HEK293 (cell line): ENCODE measurements at regions not wholly inside any gene's neighbourhood (a gene's known extent, or its start where the extent isn't known, plus 50 kb on each side); places are given as distances from the start of the nearest gene placed in this dataset.

Experiments used
- CTCF ChIA-PET: fragments of 350-600 bp; formaldehyde crosslinking; extraction: SDS; loops from one replicate; lab custom pipeline; 2021; ENCODE audit warnings: antibody characterized with exemption; lab: Yijun Ruan, JAX
- POLR2A ChIA-PET: fragments of 300-600 bp; formaldehyde crosslinking; extraction: SDS; loops from one replicate; lab custom pipeline; 2020; ENCODE audit warnings: antibody characterized with exemption, inconsistent platforms; lab: Yijun Ruan, JAX
- H3K27ac ChIP-seq: fragments of 200-500 bp; sonication (Bioruptor generic); 2 replicates; pipeline ENCODE4 v1.5.1; 2014; ENCODE audit warnings: low read depth, low read length, control low read depth, inconsistent platforms; ENCODE audit errors: extremely low read depth
- H3K36me3 ChIP-seq, 2 experiments: fragments of 200-500 bp in 1 of 2; sonication (Bioruptor generic) in 1 of 2; 1 replicate in 1 of 2; 2 replicates in 1 of 2; pipeline ENCODE4 v1.5.1; 2014 to 2017; ENCODE audit warnings: inconsistent platforms in 2 of 2, low read length in 2 of 2; ENCODE audit not compliant: control insufficient read depth in 2 of 2, insufficient read depth in 1 of 2
- H3K4me1 ChIP-seq: fragments of 200-500 bp; sonication (Bioruptor generic); 2 replicates; pipeline ENCODE4 v1.5.1; 2014; ENCODE audit warnings: mild to moderate bottlenecking, low read length, inconsistent platforms; ENCODE audit not compliant: control insufficient read depth, insufficient read depth
- H3K4me3 ChIP-seq: 2 replicates; pipeline ENCODE4 v1.5.1; 2011; ENCODE audit warnings: low read depth, mild to moderate bottlenecking, control low read depth, low read length, moderate library complexity
- H3K9me3 ChIP-seq: fragments of 200-500 bp; sonication (Bioruptor generic); 2 replicates; pipeline ENCODE4 v1.5.1; 2014; ENCODE audit warnings: low read depth, low read length, inconsistent platforms; ENCODE audit not compliant: control insufficient read depth, insufficient read depth
- GLI2 ChIP-seq: fragments of 450-650 bp; formaldehyde crosslinking; IDR thresholded peaks from 2 replicates; pipeline ENCODE4; 2017; ENCODE audit warnings: missing biosample characterization, missing genetic modification characterization, low read depth, borderline replicate concordance
- KLF9 ChIP-seq: fragments of 450-650 bp; formaldehyde crosslinking; IDR thresholded peaks from 2 replicates; pipeline ENCODE4 v1.5.1; 2016; ENCODE audit warnings: missing biosample characterization, missing genetic modification characterization, low read depth
- RBAK ChIP-seq: fragments of 450-650 bp; formaldehyde crosslinking; IDR thresholded peaks from 2 replicates; pipeline ENCODE4 v1.5.1; 2016; ENCODE audit warnings: missing biosample characterization, missing genetic modification characterization
- SCRT1 ChIP-seq: fragments of 450-650 bp; formaldehyde crosslinking; IDR thresholded peaks from 2 replicates; pipeline ENCODE4 v1.5.1; 2016; ENCODE audit warnings: missing biosample characterization, missing genetic modification characterization, borderline replicate concordance
- SCRT2 ChIP-seq: fragments of 450-650 bp; formaldehyde crosslinking; IDR thresholded peaks from 2 replicates; pipeline ENCODE4 v1.5.1; 2016; ENCODE audit warnings: missing biosample characterization, missing genetic modification characterization
- TCF7L2 ChIP-seq: IDR thresholded peaks from 2 replicates; pipeline ENCODE4 v1.6.1; 2011; ENCODE audit warnings: low read depth, mild to moderate bottlenecking, inconsistent platforms, low read length, moderate library complexity, borderline replicate concordance
- ZBTB20 ChIP-seq: fragments of 450-650 bp; formaldehyde crosslinking; IDR thresholded peaks from 2 replicates; pipeline ENCODE4 v1.5.1; 2016; ENCODE audit warnings: missing biosample characterization, missing genetic modification characterization
- ZFP3 ChIP-seq: fragments of 450-650 bp; formaldehyde crosslinking; IDR thresholded peaks from 2 replicates; pipeline ENCODE4 v1.5.1; 2016; ENCODE audit warnings: low read depth, missing biosample characterization, missing genetic modification characterization
- ZIC2 ChIP-seq: fragments of 450-650 bp; formaldehyde crosslinking; IDR thresholded peaks from 2 replicates; pipeline ENCODE4 v1.5.1; 2016; ENCODE audit warnings: missing biosample characterization, missing genetic modification characterization
- ZNF10 ChIP-seq: fragments of 450-650 bp; formaldehyde crosslinking; IDR thresholded peaks from 2 replicates; pipeline ENCODE4 v1.5.1; 2017; ENCODE audit warnings: missing biosample characterization, missing genetic modification characterization
- ZNF132 ChIP-seq: fragments of 450-650 bp; formaldehyde crosslinking; IDR thresholded peaks from 2 replicates; pipeline ENCODE4 v1.5.1; 2017; ENCODE audit warnings: missing biosample characterization, missing genetic modification characterization, borderline replicate concordance
- ZNF140 ChIP-seq: fragments of 450-650 bp; formaldehyde crosslinking; IDR thresholded peaks from 2 replicates; pipeline ENCODE4 v1.5.1; 2016; ENCODE audit warnings: missing biosample characterization, missing genetic modification characterization
- ZNF157 ChIP-seq: fragments of 450-650 bp; formaldehyde crosslinking; IDR thresholded peaks from 2 replicates; pipeline ENCODE4 v1.5.1; 2016; ENCODE audit warnings: missing biosample characterization, missing genetic modification characterization
- ZNF23 ChIP-seq: fragments of 450-650 bp; formaldehyde crosslinking; IDR thresholded peaks from 2 replicates; pipeline ENCODE4 v1.5.1; 2016; ENCODE audit warnings: missing biosample characterization, missing genetic modification characterization, borderline replicate concordance
- ZNF274 ChIP-seq, 2 experiments: fragments of 200-500 bp in 1 of 2; fragments of 450-650 bp in 1 of 2; sonication (Bioruptor generic) in 1 of 2; formaldehyde crosslinking in 1 of 2; IDR thresholded peaks; 2 replicates each; pipeline versions ENCODE4 v1.5.1 to v1.6.1; 2014 to 2016; ENCODE audit warnings: borderline replicate concordance in 1 of 2, inconsistent platforms in 1 of 2, low read length in 1 of 2, missing biosample characterization in 1 of 2, missing genetic modification characterization in 1 of 2
- ZNF394 ChIP-seq: fragments of 450-650 bp; formaldehyde crosslinking; IDR thresholded peaks from 2 replicates; pipeline ENCODE4 v1.5.1; 2016; ENCODE audit warnings: missing biosample characterization, missing genetic modification characterization, mild to moderate bottlenecking, moderate library complexity, borderline replicate concordance
- ZNF416 ChIP-seq: fragments of 450-650 bp; formaldehyde crosslinking; IDR thresholded peaks from 2 replicates; pipeline ENCODE4 v1.5.1; 2016; ENCODE audit warnings: missing biosample characterization, missing genetic modification characterization
- ZNF473 ChIP-seq: fragments of 450-650 bp; formaldehyde crosslinking; IDR thresholded peaks from 2 replicates; pipeline ENCODE4 v1.5.1; 2017; ENCODE audit warnings: missing biosample characterization, missing genetic modification characterization
- ZNF514 ChIP-seq: fragments of 450-650 bp; formaldehyde crosslinking; IDR thresholded peaks from 2 replicates; pipeline ENCODE4 v1.5.1; 2016; ENCODE audit warnings: missing biosample characterization, missing genetic modification characterization
- ZNF548 ChIP-seq: fragments of 450-650 bp; formaldehyde crosslinking; IDR thresholded peaks from 2 replicates; pipeline ENCODE4 v1.5.1; 2016; ENCODE audit warnings: missing biosample characterization, missing genetic modification characterization
- ZNF596 ChIP-seq: fragments of 450-650 bp; IDR thresholded peaks from 2 replicates; pipeline ENCODE4 v1.5.0; 2018; ENCODE audit warnings: missing biosample characterization, mild to moderate bottlenecking, missing genetic modification characterization, moderate library complexity
- ZNF600 ChIP-seq: fragments of 450-650 bp; formaldehyde crosslinking; IDR thresholded peaks from 2 replicates; pipeline ENCODE4 v1.5.1; 2016; ENCODE audit warnings: missing biosample characterization, missing genetic modification characterization
- ZNF654 ChIP-seq: fragments of 450-650 bp; formaldehyde crosslinking; IDR thresholded peaks from 2 replicates; pipeline ENCODE4 v1.5.1; 2016; ENCODE audit warnings: low read depth, missing biosample characterization, missing genetic modification characterization
- ZNF707 ChIP-seq: fragments of 450-650 bp; formaldehyde crosslinking; IDR thresholded peaks from 2 replicates; pipeline ENCODE4 v1.5.1; 2016; ENCODE audit warnings: missing biosample characterization, missing genetic modification characterization
- ZXDB ChIP-seq: fragments of 450-650 bp; formaldehyde crosslinking; IDR thresholded peaks from 2 replicates; pipeline ENCODE4 v1.5.1; 2016; ENCODE audit warnings: missing biosample characterization, missing genetic modification characterization
- TF ChIP-seq, protein P1 (sequence below): fragments of 450-650 bp; formaldehyde crosslinking; IDR thresholded peaks from 2 replicates; pipeline ENCODE4 v1.5.1; 2016; ENCODE audit warnings: missing biosample characterization, missing genetic modification characterization
- TF ChIP-seq, protein P2 (sequence below): fragments of 450-650 bp; formaldehyde crosslinking; conservative IDR thresholded peaks from 2 replicates; pipeline ENCODE4 v1.5.1; 2016; ENCODE audit warnings: low read depth, missing biosample characterization, missing genetic modification characterization
- TF ChIP-seq, protein P3 (sequence below): fragments of 450-650 bp; formaldehyde crosslinking; IDR thresholded peaks from 2 replicates; pipeline ENCODE4 v1.5.1; 2016; ENCODE audit warnings: missing biosample characterization, missing genetic modification characterization, low read depth
- TF ChIP-seq, protein P4 (sequence below): fragments of 450-650 bp; formaldehyde crosslinking; IDR thresholded peaks from 2 replicates; pipeline ENCODE4 v1.5.1; 2017; ENCODE audit warnings: missing biosample characterization, missing genetic modification characterization

DNA sequence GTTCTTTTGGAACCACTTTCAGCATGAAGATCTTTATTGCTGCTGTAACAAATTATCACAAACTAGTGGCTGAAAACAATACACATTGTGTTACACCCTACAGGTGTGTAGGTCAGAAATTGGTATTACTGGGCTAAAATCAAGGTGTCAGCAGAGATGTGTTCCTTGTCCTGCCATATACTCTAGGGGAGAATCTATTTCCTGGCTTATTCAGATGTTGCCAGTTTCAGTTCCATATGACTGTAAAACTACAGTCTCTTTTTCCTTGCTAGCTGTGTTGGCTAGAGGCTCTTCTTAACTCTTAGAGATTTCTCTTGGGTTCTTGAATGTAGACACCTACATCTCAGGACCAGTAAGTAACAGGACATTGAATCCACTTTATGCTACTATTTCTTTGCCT lies 215.6 kb upstream of the PPFIA2 start:
- H3K4me3 ChIP-seq, result no peak overlapping the region
- no peak for TF ChIP-seq ZNF140 (tag by site-specific recombination)
- TF ChIP-seq ZNF416 (tag by site-specific recombination), result no peak
- no peak for TF ChIP-seq KLF9 (tag by site-specific recombination)
- TF ChIP-seq, protein P1, sequence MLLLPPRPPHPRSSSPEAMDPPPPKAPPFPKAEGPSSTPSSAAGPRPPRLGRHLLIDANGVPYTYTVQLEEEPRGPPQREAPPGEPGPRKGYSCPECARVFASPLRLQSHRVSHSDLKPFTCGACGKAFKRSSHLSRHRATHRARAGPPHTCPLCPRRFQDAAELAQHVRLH (tag by site-specific recombination), result no peak
- CTCF ChIA-PET, result no interaction called here
- POLR2A ChIA-PET, result no interaction called here
- H3K4me1 ChIP-seq, result no peaks in the 10 kb centered on the region
- no peaks in the 10 kb centered on the region for H3K9me3 ChIP-seq
- H3K27ac ChIP-seq, result no peak overlapping the region
- no peaks in the 10 kb centered on the region for H3K36me3 ChIP-seq

DNA sequence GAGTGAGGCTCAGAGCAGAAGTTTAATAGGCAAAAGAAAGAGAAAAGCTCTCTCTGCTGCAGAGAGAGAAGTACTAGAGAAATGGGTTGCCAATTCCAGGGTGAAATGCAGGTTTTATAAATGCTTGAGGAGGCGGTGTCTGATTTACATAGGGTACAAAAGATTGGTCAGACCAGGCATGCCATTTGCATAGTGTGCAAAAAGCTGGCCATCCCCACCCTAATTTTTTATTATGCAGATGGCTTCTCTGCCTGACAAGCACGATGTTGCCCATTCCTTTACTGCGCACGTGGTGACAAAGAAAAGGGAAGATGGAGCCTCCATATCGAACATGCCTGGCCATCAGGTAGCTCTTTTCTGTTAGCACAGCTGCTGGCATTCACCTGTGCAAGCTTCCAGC lies 209.3 kb upstream of the PPFIA2 start:
- H3K36me3 ChIP-seq, result no peaks in the 10 kb centered on the region
- no peaks in the 10 kb centered on the region for H3K9me3 ChIP-seq
- no peak overlapping the region for H3K27ac ChIP-seq
- no peak overlapping the region for H3K4me3 ChIP-seq
- CTCF ChIA-PET, result no interaction called here
- POLR2A ChIA-PET, result no interaction called here
- no peaks in the 10 kb centered on the region for H3K4me1 ChIP-seq
- TF ChIP-seq ZNF514 (tag by site-specific recombination) (no peak), ZNF654 (tag by site-specific recombination) (no peak), ZNF600 (tag by site-specific recombination) (no peak), ZNF707 (tag by site-specific recombination) (no peak), RBAK (no peak), GLI2 (no peak), TCF7L2 (no peak), SCRT2 (tag by site-specific recombination) (no peak), ZIC2 (tag by site-specific recombination) (no peak), ZNF394 (no peak), ZNF23 (tag by site-specific recombination) (no peak), ZNF157 (tag by site-specific recombination) (no peak), ZNF274 (IDR thresholded peaks at IDR 0.05; ENCODE audit: low read length) (no peak), ZNF274 (tag by site-specific recombination; IDR thresholded peaks at IDR 0.05; ENCODE audit: borderline replicate concordance) (no peak)
- TF ChIP-seq, protein P2, sequence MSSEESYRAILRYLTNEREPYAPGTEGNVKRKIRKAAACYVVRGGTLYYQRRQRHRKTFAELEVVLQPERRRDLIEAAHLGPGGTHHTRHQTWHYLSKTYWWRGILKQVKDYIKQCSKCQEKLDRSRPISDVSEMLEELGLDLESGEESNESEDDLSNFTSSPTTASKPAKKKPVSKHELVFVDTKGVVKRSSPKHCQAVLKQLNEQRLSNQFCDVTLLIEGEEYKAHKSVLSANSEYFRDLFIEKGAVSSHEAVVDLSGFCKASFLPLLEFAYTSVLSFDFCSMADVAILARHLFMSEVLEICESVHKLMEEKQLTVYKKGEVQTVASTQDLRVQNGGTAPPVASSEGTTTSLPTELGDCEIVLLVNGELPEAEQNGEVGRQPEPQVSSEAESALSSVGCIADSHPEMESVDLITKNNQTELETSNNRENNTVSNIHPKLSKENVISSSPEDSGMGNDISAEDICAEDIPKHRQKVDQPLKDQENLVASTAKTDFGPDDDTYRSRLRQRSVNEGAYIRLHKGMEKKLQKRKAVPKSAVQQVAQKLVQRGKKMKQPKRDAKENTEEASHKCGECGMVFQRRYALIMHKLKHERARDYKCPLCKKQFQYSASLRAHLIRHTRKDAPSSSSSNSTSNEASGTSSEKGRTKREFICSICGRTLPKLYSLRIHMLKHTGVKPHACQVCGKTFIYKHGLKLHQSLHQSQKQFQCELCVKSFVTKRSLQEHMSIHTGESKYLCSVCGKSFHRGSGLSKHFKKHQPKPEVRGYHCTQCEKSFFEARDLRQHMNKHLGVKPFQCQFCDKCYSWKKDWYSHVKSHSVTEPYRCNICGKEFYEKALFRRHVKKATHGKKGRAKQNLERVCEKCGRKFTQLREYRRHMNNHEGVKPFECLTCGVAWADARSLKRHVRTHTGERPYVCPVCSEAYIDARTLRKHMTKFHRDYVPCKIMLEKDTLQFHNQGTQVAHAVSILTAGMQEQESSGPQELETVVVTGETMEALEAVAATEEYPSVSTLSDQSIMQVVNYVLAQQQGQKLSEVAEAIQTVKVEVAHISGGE (tag by site-specific recombination), result no peak

DNA sequence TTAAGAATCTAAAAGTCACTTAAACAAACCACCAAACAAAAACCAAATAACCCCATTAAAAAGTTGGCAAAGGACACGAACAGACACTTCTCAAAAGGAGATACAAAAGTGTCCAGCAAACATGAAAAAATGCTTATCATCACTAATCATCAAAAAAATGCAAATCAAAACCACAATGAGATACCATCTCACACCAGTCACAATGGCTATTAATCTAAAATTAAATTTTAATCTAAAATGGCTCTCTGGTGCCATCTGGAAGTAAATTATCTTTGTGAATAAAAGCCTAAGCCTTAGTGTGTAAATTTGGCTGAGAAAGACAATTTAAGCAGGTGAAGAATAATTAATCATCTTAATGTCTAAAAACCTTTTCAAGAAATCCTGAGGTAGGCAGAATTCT lies 204.5 kb upstream of the PPFIA2 start:
- CTCF ChIA-PET, result no interaction called here
- POLR2A ChIA-PET, result no interaction called here
- no peaks in the 10 kb centered on the region for H3K4me1 ChIP-seq
- no peak overlapping the region for H3K4me3 ChIP-seq
- no peaks in the 10 kb centered on the region for H3K36me3 ChIP-seq
- H3K27ac ChIP-seq, result no peak overlapping the region
- no peaks in the 10 kb centered on the region for H3K9me3 ChIP-seq
- TF ChIP-seq, protein P3, sequence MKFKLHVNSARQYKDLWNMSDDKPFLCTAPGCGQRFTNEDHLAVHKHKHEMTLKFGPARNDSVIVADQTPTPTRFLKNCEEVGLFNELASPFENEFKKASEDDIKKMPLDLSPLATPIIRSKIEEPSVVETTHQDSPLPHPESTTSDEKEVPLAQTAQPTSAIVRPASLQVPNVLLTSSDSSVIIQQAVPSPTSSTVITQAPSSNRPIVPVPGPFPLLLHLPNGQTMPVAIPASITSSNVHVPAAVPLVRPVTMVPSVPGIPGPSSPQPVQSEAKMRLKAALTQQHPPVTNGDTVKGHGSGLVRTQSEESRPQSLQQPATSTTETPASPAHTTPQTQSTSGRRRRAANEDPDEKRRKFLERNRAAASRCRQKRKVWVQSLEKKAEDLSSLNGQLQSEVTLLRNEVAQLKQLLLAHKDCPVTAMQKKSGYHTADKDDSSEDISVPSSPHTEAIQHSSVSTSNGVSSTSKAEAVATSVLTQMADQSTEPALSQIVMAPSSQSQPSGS (tag by site-specific recombination), result no peak
- no peak for TF ChIP-seq ZNF548 (tag by site-specific recombination)
- no peak for TF ChIP-seq ZXDB (tag by site-specific recombination)
- no peak for TF ChIP-seq ZNF473 (tag by site-specific recombination)
- TF ChIP-seq, protein P4, sequence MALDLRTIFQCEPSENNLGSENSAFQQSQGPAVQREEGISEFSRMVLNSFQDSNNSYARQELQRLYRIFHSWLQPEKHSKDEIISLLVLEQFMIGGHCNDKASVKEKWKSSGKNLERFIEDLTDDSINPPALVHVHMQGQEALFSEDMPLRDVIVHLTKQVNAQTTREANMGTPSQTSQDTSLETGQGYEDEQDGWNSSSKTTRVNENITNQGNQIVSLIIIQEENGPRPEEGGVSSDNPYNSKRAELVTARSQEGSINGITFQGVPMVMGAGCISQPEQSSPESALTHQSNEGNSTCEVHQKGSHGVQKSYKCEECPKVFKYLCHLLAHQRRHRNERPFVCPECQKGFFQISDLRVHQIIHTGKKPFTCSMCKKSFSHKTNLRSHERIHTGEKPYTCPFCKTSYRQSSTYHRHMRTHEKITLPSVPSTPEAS (tag by site-specific recombination), result no peak
- TF ChIP-seq ZNF10, result no peak
- no peak for TF ChIP-seq ZBTB20
- no peak for TF ChIP-seq SCRT1
- TF ChIP-seq ZFP3, result no peak
- TF ChIP-seq ZNF132 (tag by site-specific recombination), result no peak
- TF ChIP-seq ZNF596, result no peak
